SK-N-SH (cell line): ENCODE measurements at regions not wholly inside any gene's neighbourhood (a gene's known extent, or its start where the extent isn't known, plus 50 kb on each side); places are given as distances from the start of the nearest gene placed in this dataset.
"Not testable (repeated sequence)": the region's sequence is repeated elsewhere in the genome, so short reads cannot be mapped to it uniquely, and the experiment has no call there.

ENCODE experiments used
- CTCF ChIP-seq: fragments of 200-600 bp; sonication (generic); IDR thresholded peaks from 2 replicates; pipeline ENCODE4 v1.6.1; 2017; ENCODE audit warnings: antibody characterized with exemption, mild to moderate bottlenecking, moderate library complexity
- EZH2phosphoT487 ChIP-seq: fragments of 200-600 bp; sonication (generic); IDR thresholded peaks from 2 replicates; pipeline ENCODE4 v1.6.1; 2017; ENCODE audit warnings: low read depth, mixed run types, mild to moderate bottlenecking, antibody characterized with exemption, moderate library complexity, borderline replicate concordance
- FOSL2 ChIP-seq: IDR thresholded peaks from 2 replicates; pipeline ENCODE4 v1.4.0; 2012; ENCODE audit warnings: low read depth, mild to moderate bottlenecking, moderate library complexity, borderline replicate concordance
- JUND ChIP-seq: IDR thresholded peaks from 2 replicates; pipeline ENCODE4 v1.4.0; 2012
- NFIC ChIP-seq: IDR thresholded peaks from 2 replicates; pipeline ENCODE4 v1.4.0; 2012; ENCODE audit warnings: borderline replicate concordance
- POLR2AphosphoS5 ChIP-seq: IDR thresholded peaks from 2 replicates; pipeline ENCODE4 v1.6.1; 2012; ENCODE audit warnings: low read depth, low read length
- RAD21 ChIP-seq: IDR thresholded peaks from 2 replicates; pipeline ENCODE4 v1.6.1; 2012; ENCODE audit warnings: mild to moderate bottlenecking, low read length
- TF ChIP-seq, protein P1 (sequence below): IDR thresholded peaks from 2 replicates; pipeline ENCODE4 v1.4.0; 2012; ENCODE audit warnings: low read depth, borderline replicate concordance
- TF ChIP-seq, protein P2 (sequence below): fragments of 150-350 bp; IDR thresholded peaks from 2 replicates; pipeline ENCODE4 v1.6.1; 2017; ENCODE audit warnings: antibody characterized with exemption, low read length, low read depth, borderline replicate concordance
- TF ChIP-seq, protein P3 (sequence below): IDR thresholded peaks from 2 replicates; pipeline ENCODE4 v1.4.0; 2012; ENCODE audit warnings: low read depth, borderline replicate concordance

DNA sequence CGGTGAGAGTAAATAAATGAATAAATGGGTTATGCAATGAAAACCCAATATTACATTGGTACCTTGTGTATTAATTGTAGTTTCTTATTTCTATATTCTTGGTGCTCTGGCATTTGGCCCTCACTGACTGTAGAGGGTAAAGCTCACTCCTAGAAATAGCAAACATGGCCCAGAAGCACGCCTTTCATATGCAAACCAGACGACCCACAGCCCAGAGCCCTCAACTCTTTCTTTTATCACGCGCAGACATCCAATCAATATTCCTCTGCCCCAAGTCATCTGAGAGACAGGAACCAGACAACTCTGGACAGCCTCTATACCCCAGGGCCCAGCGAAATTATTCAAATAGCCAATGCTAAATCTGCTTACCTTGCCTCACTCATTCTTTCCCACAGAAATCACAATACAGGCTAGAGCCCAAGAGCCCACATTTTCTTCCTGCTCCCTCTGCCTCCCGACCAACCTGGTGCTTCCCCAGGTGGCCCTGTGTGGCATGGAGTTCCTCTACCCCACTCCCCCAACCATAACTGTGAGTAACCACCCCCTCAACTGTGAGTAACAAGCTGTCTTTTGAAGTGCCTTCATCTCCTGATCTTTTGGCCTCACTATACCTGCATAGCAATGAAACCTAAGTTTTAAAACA lies 425.1 kb upstream of the SPATA31A3 start:
- not testable (repeated sequence) for TF ChIP-seq CTCF, POLR2AphosphoS5, RAD21, NFIC, EZH2phosphoT487, JUND, FOSL2
- TF ChIP-seq, protein P1, sequence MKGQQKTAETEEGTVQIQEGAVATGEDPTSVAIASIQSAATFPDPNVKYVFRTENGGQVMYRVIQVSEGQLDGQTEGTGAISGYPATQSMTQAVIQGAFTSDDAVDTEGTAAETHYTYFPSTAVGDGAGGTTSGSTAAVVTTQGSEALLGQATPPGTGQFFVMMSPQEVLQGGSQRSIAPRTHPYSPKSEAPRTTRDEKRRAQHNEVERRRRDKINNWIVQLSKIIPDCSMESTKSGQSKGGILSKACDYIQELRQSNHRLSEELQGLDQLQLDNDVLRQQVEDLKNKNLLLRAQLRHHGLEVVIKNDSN, result not testable (repeated sequence)
- TF ChIP-seq, protein P2, sequence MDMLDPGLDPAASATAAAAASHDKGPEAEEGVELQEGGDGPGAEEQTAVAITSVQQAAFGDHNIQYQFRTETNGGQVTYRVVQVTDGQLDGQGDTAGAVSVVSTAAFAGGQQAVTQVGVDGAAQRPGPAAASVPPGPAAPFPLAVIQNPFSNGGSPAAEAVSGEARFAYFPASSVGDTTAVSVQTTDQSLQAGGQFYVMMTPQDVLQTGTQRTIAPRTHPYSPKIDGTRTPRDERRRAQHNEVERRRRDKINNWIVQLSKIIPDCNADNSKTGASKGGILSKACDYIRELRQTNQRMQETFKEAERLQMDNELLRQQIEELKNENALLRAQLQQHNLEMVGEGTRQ, result not testable (repeated sequence)
- TF ChIP-seq, protein P3, sequence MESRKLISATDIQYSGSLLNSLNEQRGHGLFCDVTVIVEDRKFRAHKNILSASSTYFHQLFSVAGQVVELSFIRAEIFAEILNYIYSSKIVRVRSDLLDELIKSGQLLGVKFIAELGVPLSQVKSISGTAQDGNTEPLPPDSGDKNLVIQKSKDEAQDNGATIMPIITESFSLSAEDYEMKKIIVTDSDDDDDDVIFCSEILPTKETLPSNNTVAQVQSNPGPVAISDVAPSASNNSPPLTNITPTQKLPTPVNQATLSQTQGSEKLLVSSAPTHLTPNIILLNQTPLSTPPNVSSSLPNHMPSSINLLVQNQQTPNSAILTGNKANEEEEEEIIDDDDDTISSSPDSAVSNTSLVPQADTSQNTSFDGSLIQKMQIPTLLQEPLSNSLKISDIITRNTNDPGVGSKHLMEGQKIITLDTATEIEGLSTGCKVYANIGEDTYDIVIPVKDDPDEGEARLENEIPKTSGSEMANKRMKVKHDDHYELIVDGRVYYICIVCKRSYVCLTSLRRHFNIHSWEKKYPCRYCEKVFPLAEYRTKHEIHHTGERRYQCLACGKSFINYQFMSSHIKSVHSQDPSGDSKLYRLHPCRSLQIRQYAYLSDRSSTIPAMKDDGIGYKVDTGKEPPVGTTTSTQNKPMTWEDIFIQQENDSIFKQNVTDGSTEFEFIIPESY, result not testable (repeated sequence)
